ENCODE measurements at regions not wholly inside any gene's neighbourhood (a gene's known extent, or its start where the extent isn't known, plus 50 kb on each side); places are given as distances from the start of the nearest gene placed in this dataset.

DNA sequence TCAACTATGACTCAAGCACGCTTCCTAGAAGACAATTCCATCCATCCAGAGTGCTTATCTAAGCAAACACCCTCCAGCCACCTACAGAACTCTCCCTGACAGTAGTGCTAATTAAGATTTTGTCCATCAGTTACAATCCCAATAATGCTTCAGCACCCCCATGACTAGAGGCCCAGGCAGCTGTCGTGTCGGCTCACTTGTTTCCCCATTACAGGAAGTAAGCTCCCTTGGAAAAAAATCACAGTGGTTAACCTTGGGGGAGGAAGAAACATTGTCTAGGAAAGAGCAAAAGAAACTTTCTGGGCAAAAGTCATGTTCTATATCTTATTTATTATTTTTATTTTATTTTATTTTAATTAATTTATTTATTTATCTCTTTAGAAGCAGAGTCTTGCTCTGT is 108.8 kb upstream of the LPAR1 start:
- no peaks in the 10 kb centered on the region for H3K36me3 ChIP-seq
- H3K4me3 ChIP-seq: no peak overlapping the region
- no peaks in the 10 kb centered on the region for H3K9me3 ChIP-seq (ENCODE audit: low read depth)
- DNase-seq (ENCODE audit: low read depth in 1 of 2, low spot score in 1 of 2): no peak
- no peak overlapping the region for H3K27ac ChIP-seq
- TF ChIP-seq, protein P1, sequence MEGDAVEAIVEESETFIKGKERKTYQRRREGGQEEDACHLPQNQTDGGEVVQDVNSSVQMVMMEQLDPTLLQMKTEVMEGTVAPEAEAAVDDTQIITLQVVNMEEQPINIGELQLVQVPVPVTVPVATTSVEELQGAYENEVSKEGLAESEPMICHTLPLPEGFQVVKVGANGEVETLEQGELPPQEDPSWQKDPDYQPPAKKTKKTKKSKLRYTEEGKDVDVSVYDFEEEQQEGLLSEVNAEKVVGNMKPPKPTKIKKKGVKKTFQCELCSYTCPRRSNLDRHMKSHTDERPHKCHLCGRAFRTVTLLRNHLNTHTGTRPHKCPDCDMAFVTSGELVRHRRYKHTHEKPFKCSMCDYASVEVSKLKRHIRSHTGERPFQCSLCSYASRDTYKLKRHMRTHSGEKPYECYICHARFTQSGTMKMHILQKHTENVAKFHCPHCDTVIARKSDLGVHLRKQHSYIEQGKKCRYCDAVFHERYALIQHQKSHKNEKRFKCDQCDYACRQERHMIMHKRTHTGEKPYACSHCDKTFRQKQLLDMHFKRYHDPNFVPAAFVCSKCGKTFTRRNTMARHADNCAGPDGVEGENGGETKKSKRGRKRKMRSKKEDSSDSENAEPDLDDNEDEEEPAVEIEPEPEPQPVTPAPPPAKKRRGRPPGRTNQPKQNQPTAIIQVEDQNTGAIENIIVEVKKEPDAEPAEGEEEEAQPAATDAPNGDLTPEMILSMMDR (IDR thresholded peaks at IDR 0.05; ENCODE audit: low read depth, low read length): no peak
- H3K27me3 ChIP-seq: no peaks in the 10 kb centered on the region
- peaks cover 7% of the 10 kb centered on the region for H3K4me1 ChIP-seq (ENCODE audit: low read depth)

DNA sequence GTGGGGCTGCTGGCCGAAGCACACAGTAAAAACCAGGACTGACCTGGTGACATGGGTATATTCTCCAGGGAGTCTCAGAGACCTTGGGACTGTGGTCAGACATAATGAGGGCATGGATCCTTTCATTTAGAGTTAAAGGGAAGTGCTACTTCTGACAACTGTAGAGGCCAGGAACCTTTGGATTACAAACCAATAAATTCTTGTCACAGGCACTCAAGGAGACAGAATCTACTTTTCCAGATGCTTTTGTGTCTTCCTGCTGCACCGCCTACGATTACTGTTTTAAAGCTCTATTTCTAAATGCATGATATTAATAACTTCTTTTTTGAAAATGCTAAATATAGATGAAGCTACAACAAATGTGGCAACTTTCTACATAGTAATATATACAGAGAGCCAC is 106.5 kb upstream of the LPAR1 start:
- no peaks in the 10 kb centered on the region for H3K27me3 ChIP-seq
- DNase-seq (ENCODE audit: low read depth in 1 of 2, low spot score in 1 of 2): no peak
- H3K27ac ChIP-seq: no peak overlapping the region
- no peak overlapping the region for H3K4me3 ChIP-seq
- H3K36me3 ChIP-seq: no peaks in the 10 kb centered on the region
- peaks cover 7% of the 10 kb centered on the region for H3K4me1 ChIP-seq (ENCODE audit: low read depth)
- TF ChIP-seq, protein P1 (IDR thresholded peaks at IDR 0.05; ENCODE audit: low read depth, low read length): no peak
- H3K9me3 ChIP-seq (ENCODE audit: low read depth): no peaks in the 10 kb centered on the region

DNA sequence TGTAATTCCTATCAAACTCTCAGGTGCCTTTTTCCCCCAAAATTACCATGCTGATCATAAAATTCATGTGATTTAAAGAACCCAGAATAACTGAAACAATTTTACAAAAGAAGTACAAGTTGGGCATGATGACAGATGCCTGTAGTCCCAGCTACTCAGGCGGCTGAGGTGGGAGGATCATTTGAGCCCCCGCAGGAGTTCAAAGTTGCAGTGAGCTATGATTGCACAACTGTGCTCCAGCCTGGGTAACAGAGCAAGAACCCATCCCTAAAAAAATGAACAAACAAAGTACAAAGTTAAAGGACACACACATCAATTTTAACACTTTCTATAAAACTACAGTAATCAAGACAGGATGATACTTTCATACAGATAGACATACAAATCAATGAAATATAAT is 97.9 kb upstream of the LPAR1 start:
- no peak overlapping the region for H3K4me3 ChIP-seq
- H3K4me1 ChIP-seq (ENCODE audit: low read depth): no peaks in the 10 kb centered on the region

DNA sequence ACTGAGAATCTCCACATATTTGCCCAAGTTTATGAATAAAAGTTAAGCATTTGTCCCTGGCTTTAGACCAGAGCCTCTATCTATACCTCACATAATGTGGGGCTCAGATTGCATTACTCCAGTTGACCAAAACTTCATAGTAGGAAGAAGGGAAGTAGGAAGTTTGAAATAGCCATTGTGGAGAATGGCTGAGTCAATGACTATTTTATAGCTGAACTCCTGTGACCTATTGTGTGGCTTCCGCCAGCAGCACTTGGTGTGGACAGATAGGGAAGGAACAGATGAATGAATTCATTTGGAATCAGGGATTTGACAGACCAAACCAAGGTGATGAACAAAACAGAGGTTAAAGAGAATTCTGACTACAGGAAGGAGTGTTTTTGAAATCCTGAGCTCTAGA is 92.9 kb upstream of the LPAR1 start:
- H3K27me3 ChIP-seq: no peaks in the 10 kb centered on the region
- H3K4me1 ChIP-seq (ENCODE audit: low read depth): no peaks in the 10 kb centered on the region
- no peak overlapping the region for H3K4me3 ChIP-seq
- no peak for DNase-seq (ENCODE audit: low read depth in 1 of 2, low spot score in 1 of 2)
- no peaks in the 10 kb centered on the region for H3K9me3 ChIP-seq (ENCODE audit: low read depth)
- TF ChIP-seq, protein P1 (IDR thresholded peaks at IDR 0.05; ENCODE audit: low read depth, low read length): no peak
- H3K36me3 ChIP-seq: no peaks in the 10 kb centered on the region
- no peak overlapping the region for H3K27ac ChIP-seq

More for the DNA sequence above, 97.9 kb upstream of the LPAR1 start:
- no peaks in the 10 kb centered on the region for H3K27me3 ChIP-seq
- H3K36me3 ChIP-seq: no peaks in the 10 kb centered on the region
- DNase-seq (ENCODE audit: low read depth in 1 of 2, low spot score in 1 of 2): no peak
- no peaks in the 10 kb centered on the region for H3K9me3 ChIP-seq (ENCODE audit: low read depth)
- H3K27ac ChIP-seq: no peak overlapping the region
- TF ChIP-seq, protein P1 (IDR thresholded peaks at IDR 0.05; ENCODE audit: low read depth, low read length): no peak

DNA sequence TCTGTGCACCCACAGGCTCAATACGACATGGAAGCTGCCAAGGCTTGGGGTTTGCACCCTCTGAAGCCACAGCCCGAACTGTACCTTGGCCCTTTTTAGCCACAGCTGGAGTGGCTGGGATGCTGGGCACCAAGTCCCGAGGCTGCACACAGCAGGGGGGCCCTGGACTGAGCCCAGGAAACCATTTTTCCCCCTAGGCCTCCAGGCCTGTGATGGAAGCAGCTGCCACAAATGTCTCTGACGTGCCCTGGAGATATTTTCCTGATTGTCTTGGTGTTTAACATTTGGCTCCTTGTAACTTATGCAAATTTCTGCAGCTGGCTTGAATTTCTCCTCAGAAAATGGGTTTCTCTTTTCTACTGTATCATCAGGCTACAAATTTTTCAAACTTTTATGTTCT is 82.3 kb upstream of the LPAR1 start:
- Histone ChIP-seq H3K4me1 (ENCODE audit: low read depth) (no peaks in the 10 kb centered on the region), H3K27me3 (no peaks in the 10 kb centered on the region), H3K9me3 (ENCODE audit: low read depth) (no peaks in the 10 kb centered on the region), H3K27ac (no peak overlapping the region), H3K36me3 (no peaks in the 10 kb centered on the region), H3K4me3 (no peak overlapping the region)
- no peak for DNase-seq (ENCODE audit: low read depth in 1 of 2, low spot score in 1 of 2)
- TF ChIP-seq, protein P1 (IDR thresholded peaks at IDR 0.05; ENCODE audit: low read depth, low read length): no peak

Measured in cardiac muscle cell (in vitro differentiated cells and primary cell).